Fibroblast of the aortic adventitia (primary cell): ENCODE measurements at regions not wholly inside any gene's neighbourhood (a gene's known extent, or its start where the extent isn't known, plus 50 kb on each side); places are given as distances from the start of the nearest gene placed in this dataset.

Experiments
- DNase-seq: peaks from one replicate; pipeline ENCODE4 v3.0.0-alpha.2; 2010; ENCODE audit warnings: low read depth
- H3K4me3 ChIP-seq: 2 replicates; pipeline ENCODE4 v1.5.1; 2011; ENCODE audit warnings: low read depth, mild to moderate bottlenecking, control low read depth, low read length, moderate library complexity
- CTCF ChIP-seq: IDR thresholded peaks from 2 replicates; pipeline ENCODE4 v1.5.1; 2011; ENCODE audit warnings: mild to moderate bottlenecking, low read length, control low read depth, inconsistent platforms; ENCODE audit not compliant: insufficient read depth

- no peak for DNase-seq
- TF ChIP-seq CTCF = no peak
- H3K4me3 ChIP-seq = no peak overlapping the region
Observed at GRCh38 chr11:80517701-80518100, 1076.9 kb upstream of the TENM4 start.

DNA sequence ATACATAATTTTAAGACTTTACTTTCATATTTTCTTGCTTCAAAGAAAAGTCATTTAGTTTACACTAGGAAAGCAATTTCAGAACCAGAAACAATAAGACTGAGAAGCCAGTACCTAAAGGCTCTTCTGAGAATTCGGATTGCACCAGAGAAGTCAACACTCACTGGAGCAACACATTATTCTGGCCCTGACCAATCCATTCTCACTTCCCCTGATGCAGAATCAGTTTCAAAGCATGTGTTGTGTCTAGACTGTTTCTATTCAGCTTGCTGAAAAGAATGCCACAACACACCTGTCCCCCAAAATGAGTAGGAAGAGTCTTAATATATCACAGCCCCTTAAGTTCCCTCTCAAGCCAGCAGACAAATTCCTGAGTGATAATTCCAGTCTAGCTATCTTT, 1074.3 kb upstream of the TENM4 start:
- DNase-seq = no peak
- TF ChIP-seq CTCF = no peak
- no peak overlapping the region for H3K4me3 ChIP-seq

GRCh38 chr11:80512491-80512890, 1071.7 kb upstream of the TENM4 start:
- TF ChIP-seq CTCF = no peak
- no peak for DNase-seq
- H3K4me3 ChIP-seq = no peak overlapping the region

DNA sequence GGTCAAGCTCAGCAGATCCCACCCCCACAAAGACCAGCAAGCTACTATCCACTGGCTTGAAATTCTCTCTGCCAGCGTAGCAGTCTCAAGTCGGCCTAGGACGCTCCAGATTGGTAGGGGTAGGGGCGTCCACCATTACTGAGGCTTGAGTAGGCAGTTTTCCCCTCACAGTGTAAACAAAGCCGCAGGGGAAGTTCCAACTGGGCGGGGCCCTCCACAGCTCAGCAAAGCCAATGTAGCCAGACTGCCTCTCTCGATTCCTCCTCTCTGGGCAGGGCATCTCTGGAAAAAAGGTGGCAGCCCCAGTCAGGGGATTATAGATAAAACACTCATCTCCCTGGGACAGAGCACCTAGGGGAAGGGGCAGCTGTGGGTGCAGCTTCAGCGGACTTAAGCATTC, 1064.9 kb upstream of the TENM4 start:
- no peak for TF ChIP-seq CTCF
- H3K4me3 ChIP-seq = no peak overlapping the region

DNA sequence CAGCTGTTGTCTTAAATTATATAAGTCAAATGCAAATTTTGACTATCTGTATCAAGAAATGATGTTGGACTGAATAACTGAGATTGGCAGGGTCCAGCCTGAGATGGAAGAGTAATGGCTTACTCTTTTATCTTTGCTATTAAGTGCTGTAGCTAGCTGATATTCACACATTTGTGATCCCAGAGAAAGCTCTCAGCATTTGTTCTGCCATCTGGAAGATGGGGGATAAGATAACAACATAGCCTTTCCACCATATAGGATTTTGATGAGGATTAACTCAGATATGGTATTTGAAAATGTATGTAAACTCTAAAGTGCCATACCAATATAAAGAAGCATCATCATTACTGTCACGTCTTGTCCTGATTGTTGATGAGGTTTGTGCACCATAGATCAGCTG, 1063.2 kb upstream of the TENM4 start:
- H3K4me3 ChIP-seq = no peak overlapping the region
- no peak for DNase-seq
- TF ChIP-seq CTCF = no peak

More for the DNA sequence above, 1064.9 kb upstream of the TENM4 start:
- no peak for DNase-seq

DNA sequence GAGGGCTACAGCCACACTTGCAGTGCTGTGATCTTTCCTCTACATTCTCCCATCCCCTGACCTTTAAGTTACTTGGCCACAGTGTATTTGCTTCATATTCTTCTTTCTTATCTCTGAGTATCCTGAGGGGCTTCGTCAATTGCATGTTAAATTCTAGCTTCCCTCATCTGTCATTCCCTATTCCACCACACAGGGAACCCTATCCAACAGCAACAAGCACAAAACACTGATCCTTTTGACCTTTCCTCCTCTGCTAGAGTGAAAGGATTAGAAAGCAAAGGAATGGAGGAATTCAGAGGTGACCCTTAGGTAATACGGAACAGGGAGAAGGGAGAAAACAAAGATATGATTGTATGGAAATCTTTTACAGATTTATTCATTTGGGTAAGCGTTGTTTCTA, 1061.7 kb upstream of the TENM4 start:
- no peak for TF ChIP-seq CTCF
- no peak for DNase-seq
- no peak overlapping the region for H3K4me3 ChIP-seq

DNA sequence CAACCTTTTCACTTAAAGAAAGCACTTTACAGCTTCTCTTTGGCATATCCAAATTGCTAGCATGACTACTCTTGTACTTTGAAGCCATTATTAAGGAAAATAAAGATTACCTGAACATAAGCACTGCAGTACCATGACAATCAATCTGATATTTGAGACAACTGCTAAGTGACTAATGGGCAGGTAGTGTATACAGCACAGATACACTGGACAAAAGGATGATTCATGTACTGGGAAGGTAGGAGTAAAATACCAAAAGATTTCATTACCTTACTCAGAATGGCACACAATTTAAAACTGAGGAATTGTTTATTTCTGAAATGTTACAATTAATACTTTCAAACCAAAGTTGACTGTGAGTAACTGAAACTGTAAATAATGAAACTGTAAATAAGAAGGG, 1054.3 kb upstream of the TENM4 start:
- no peak overlapping the region for H3K4me3 ChIP-seq
- no peak for DNase-seq
- TF ChIP-seq CTCF = no peak
